GM19328 (cell line): ENCODE measurements at regions not wholly inside any gene's neighbourhood (a gene's known extent, or its start where the extent isn't known, plus 50 kb on each side); places are given as distances from the start of the nearest gene placed in this dataset.

Experiments used
- ATAC-seq: cut with Tn5 transposase; IDR thresholded peaks from one replicate; pipeline ENCODE4 v1.9.1; 2021; ENCODE audit warnings: mild to moderate bottlenecking, moderate library complexity; ENCODE audit not compliant: unreplicated experiment

- ATAC-seq: no peak
Observed at GRCh38 chr16:65500007-65500406, 378.1 kb upstream of the CDH11 start.

DNA sequence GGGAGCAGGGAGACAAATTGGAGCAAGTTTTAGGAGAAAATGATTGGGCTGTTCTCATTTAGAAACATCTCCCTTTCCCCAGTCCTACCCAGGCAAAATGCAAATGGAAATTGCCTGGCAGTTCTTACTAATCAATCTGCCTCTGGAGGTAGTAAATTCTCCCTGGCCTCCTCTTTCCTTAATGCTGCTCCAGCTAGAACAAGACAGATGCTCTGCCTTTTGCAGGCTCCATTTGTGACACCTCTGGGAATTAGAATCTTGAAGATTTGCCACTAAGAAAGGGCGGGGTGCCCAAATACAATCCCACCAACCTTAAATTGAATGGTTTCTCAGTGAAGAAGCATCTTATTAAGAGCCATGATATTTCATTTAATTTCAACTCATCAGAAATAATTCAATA, 377.7 kb upstream of the CDH11 start:
- ATAC-seq: no peak

GRCh38 chr16:65497571-65497970, 375.7 kb upstream of the CDH11 start:
- no peak for ATAC-seq

- ATAC-seq: no peak
Observed at GRCh38 chr16:65495106-65495505, 373.2 kb upstream of the CDH11 start.

DNA sequence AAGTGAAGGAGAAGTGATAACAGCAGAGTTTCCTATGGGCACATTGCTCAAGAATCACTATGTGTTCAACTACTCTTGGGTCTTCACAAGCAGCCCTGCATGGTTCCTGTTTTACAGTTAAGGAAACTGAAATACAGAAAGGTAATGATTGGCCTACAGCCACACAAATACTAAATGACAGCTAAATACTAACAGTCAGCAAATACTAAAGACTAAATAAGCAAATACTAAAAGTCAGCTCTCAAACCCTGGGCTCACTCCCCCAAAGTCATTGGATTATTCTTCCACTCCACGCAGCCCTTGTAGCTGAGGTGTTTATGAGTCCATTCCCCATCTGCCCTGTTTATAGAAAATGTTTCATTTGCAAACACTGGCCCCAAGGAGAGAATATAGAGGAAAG, 372.7 kb upstream of the CDH11 start:
- no peak for ATAC-seq

- no peak for ATAC-seq
Observed at GRCh38 chr16:65494080-65494479, 372.2 kb upstream of the CDH11 start.

- ATAC-seq: no peak
Observed at GRCh38 chr16:65490286-65490685, 368.4 kb upstream of the CDH11 start.

DNA sequence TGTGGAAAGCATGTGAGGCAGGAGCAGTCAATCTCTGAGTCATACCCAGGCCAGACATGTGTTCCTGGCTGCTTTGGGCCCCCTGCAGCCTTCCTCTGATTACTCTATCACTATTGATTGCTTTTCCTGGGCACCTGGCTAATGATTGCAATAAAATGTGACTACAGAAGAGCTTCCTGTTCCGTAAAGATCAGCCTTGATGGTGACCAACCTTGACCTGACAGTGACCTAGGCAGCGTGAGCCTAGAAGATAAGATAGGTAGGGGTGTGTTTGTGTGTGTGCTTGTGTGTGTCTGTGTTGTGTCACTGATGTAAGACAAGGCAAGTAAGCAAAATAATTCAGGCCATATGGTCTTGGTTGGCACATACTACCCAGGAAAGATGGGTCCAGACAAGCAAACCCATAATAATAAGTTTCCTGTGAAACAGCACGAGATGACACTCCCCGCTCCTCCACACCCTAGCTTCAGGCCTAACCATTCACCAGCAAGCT, 367.7 kb upstream of the CDH11 start:
- no peak for ATAC-seq

DNA sequence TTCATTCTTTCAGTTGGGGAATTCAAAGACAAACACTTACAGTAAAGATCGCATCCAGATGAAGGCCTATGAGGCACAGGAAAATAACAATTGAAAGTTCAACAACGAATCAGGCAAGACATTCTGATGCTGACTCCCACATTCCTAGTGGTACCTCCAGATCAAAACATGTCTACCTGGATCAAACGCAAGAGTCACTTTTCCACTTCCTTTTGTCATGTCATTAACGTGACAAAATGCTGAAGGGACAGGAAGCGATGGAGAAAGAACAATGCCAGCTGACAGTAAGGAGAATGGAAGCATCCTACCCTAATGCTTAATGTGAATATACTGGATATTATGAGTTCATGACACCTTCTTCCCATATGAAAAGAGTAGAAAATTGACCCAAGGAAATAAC, 365.4 kb upstream of the CDH11 start:
- no peak for ATAC-seq

DNA sequence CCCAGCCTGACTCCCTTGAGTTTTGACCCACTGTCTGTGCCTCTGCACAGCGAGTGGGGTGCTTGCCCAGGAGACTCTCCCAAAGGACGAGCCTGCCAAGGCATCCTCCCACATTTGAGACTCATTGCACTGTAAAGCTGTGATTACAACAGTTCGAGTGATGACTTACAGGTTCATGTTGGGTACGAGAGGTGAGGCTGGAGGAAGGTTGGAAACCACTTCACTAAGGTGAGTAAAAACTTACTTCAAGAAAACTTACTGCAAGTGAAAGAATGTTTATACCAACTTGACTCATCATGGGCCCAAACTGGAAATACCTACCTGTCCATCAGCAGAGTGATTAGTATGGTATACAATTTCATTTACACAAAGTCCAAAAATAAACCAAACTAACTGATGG, 360.1 kb upstream of the CDH11 start:
- ATAC-seq: no peak

- no peak for ATAC-seq
Observed at GRCh38 chr16:65480281-65481091, 358.6 kb upstream of the CDH11 start.

DNA sequence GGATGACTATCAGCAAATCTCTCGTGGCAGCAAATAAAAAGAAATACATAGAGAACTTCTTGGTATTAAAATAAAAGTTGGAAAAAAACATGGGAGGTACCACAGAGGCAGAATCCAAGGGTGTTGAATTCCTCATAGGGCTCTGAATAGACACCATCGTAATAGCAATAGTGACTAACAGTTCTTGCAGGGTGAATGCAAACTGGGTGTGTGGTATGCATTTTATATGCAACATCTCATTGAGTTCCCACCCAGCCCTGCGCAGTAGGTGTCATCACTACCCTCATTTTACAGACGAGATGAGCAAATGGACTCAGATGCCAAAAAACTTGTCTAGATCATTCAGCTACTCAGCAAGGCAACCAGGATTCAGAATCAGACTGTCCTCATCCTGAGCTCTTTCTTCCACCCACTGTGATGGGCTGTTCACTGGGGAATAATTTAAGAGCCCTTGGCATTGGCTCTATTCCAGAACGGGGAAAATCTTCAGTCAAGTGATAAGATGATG, 354.6 kb upstream of the CDH11 start:
- no peak for ATAC-seq

DNA sequence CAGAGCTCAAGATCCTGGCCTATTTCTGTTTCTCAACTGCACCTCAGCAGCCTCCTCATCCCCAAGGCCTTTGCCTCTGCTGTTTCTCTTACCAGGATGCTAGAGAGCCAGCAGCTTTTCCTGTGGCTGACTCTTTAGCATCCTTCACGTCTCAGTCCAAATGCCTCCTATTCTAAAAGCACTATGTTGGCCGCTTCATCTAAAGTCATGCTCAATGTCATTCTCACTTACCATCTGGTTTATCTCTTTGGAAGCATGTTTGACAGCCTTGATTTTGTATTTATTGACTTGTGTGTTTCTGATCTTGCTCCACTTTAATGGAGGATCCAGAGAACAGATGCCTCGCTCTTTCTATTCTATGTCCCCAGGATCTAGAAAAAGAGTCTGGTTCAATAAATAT, 351.8 kb upstream of the CDH11 start:
- ATAC-seq: no peak

DNA sequence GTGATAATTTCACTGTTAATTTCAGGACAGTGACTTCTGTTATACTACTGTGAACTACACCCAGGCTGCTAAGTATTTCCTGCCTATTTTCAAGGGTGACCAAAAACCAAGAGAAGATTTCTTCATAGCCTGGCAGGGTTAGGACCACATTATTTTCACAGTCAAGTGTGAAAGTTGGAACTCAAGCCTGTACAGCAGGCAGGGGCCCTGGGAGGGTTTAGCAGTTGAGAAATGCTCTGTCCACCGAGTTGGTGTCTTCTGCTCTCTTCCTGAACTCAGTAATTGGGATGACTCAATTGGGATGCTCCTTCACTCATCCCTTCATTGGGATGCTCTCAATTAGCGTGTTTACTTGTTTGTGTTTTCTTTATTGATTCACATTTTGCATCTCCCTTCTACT, 347.3 kb upstream of the CDH11 start:
- no peak for ATAC-seq

DNA sequence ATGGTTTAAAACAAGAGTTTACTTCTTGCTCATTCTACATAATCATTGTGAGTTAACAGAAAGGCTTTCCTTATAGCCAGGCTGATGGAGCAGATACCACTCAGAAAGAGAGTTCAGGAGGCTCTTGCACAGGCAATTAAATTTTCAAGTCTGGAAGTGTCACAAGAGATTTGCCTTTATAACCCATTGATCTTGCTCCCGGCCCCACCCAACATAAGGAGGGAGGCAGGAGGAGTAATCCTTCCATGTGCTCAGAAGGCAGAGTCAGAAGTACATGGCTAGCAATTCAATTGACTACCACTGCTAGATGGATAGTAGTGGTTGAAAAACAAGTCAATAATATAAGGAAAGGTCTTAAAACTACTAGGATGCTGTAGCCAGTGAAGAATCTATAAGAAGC, 346.3 kb upstream of the CDH11 start:
- no peak for ATAC-seq

- ATAC-seq: no peak
Observed at GRCh38 chr16:65463652-65464260, 341.9 kb upstream of the CDH11 start.

DNA sequence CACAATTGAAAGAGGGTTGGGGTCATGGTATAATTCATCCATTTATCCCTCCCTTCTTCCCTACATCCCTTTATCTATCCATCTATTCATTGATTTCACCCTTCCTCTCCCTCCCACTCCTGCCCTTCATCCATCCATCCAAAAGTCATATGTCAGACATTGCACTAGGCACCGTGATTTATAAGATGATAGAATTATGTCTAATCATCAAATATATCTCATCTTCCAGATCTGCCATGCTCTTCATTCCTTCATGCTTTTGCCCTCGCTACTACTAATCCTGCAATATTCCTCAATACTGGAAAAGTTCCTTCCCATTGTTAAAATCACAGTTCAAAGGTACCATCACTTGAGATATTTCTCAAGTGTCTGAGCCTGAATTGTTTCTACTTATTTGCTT, 335.2 kb upstream of the CDH11 start:
- ATAC-seq: no peak

- ATAC-seq: no peak
Observed at GRCh38 chr16:65455761-65456160, 333.9 kb upstream of the CDH11 start.

DNA sequence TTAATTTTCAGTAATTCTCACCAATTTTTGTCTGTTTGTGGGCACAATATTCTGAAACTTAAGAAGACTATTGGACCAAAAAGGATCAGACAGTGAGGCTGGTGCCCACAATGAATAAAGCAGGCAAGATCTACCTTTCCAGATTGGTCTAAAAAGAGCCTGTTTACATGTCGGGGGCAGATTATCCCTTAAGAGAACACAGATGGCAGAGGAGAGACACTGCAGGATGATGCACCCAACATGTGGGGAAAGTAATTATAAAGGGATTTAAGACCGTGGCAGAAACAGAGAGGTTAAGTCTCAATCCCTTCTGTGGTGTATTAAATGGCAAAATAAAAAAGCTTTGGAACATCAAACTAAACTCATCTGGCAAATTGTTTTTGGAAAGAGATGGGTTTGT, 331.8 kb upstream of the CDH11 start:
- ATAC-seq: no peak

DNA sequence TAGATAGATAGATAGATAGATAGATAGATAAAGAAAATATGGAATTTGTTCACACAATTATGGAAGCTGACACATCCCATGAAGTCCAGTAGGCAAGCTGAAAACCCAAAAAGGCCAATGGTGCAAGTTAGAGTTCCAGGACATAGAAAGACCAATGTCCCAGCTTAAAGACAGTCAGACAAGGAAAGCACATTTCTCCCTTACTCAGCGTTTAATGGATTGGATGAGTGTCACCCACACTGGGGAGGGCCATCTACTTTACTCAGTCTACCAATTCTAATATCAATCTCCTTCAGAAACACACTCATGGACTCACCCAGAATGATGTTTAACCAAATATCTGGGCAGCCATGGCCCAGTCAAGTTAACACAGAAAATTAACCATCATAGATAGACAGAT, 327.7 kb upstream of the CDH11 start:
- no peak for ATAC-seq

DNA sequence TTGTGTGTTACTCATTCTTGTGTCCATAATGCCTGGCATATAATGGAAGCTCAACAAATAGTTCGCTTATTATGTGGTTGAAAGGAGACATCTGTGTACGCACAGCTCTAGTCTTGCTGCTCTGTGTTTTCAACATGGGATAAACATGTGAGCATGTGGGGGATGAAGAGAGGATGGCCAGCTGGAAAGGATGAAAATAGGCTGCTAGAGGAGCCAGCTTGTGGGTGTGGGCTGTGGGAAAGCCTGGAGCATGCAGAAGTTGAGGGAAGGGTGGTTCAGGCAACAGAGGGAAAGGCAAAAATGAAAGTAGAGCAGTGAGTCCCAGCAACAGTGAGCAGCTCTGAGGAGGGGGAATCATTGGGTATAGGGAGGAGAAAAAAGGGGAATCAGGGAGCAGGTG, 324.6 kb upstream of the CDH11 start:
- no peak for ATAC-seq
